Stimulated activated CD8-positive, alpha-beta memory T cell treated with anti-CD3 and anti-CD28 coated beads, Interleukin-7, amount 100 ng/mL, for 4 hours (primary cell): ENCODE measurements at regions not wholly inside any gene's neighbourhood (a gene's known extent, or its start where the extent isn't known, plus 50 kb on each side); places are given as distances from the start of the nearest gene placed in this dataset.

Source experiments
- DNase-seq, 2 donors: peaks; one replicate each; pipeline ENCODE4 v3.0.0-alpha.2; 2020; ENCODE audit warnings: low read depth in 2 of 2

- no peak for DNase-seq
Observed at GRCh38 chr12:89995870-89996269, 287.2 kb upstream of the ATP2B1 start.

GRCh38 chr12:89994911-89995310, 286.3 kb upstream of the ATP2B1 start:
- DNase-seq = no peak

GRCh38 chr12:89993632-89994031, 285.0 kb upstream of the ATP2B1 start:
- DNase-seq = no peak

GRCh38 chr12:89992668-89993451, 284.2 kb upstream of the ATP2B1 start:
- DNase-seq = no peak

GRCh38 chr12:89991807-89992590, 283.4 kb upstream of the ATP2B1 start:
- no peak for DNase-seq

GRCh38 chr12:89988188-89988915, 279.7 kb upstream of the ATP2B1 start:
- no peak for DNase-seq

- no peak for DNase-seq
Observed at GRCh38 chr12:89985935-89986334, 277.3 kb upstream of the ATP2B1 start.

GRCh38 chr12:89984846-89985245, 276.2 kb upstream of the ATP2B1 start:
- DNase-seq = no peak

GRCh38 chr12:89983622-89984021, 275.0 kb upstream of the ATP2B1 start:
- no peak for DNase-seq

- no peak for DNase-seq
Observed at GRCh38 chr12:89980236-89980635, 271.6 kb upstream of the ATP2B1 start.

- DNase-seq = no peak
Observed at GRCh38 chr12:89977405-89978085, 268.9 kb upstream of the ATP2B1 start.

GRCh38 chr12:89976866-89977265, 268.2 kb upstream of the ATP2B1 start:
- DNase-seq = no peak

GRCh38 chr12:89975574-89975973, 266.9 kb upstream of the ATP2B1 start:
- DNase-seq = no peak

GRCh38 chr12:89971880-89972279, 263.2 kb upstream of the ATP2B1 start:
- DNase-seq = no peak

- DNase-seq = no peak
Observed at GRCh38 chr12:89970722-89971121, 262.1 kb upstream of the ATP2B1 start.

- no peak for DNase-seq
Observed at GRCh38 chr12:89969093-89969492, 260.5 kb upstream of the ATP2B1 start.

GRCh38 chr12:89968151-89968700, 259.6 kb upstream of the ATP2B1 start:
- no peak for DNase-seq

- no peak for DNase-seq
Observed at GRCh38 chr12:89966495-89967240, 258.0 kb upstream of the ATP2B1 start.

GRCh38 chr12:89965993-89966392, 257.4 kb upstream of the ATP2B1 start:
- no peak for DNase-seq

- no peak for DNase-seq
Observed at GRCh38 chr12:89962648-89963047, 254.0 kb upstream of the ATP2B1 start.
